H1 (cell line): ENCODE measurements at regions not wholly inside any gene's neighbourhood (a gene's known extent, or its start where the extent isn't known, plus 50 kb on each side); places are given as distances from the start of the nearest gene placed in this dataset.

ENCODE experiments used
- CTCF ChIA-PET: fragments of 300-600 bp; sonication (Branson Sonifier 250); formaldehyde crosslinking; loops from one replicate; lab custom pipeline; 2021; ENCODE audit not compliant: partially characterized antibody; lab: Charles Lee
- POLR2A ChIA-PET: fragments of 300-600 bp; sonication (Branson Sonifier 250); formaldehyde crosslinking; loops from one replicate; lab custom pipeline; 2021; ENCODE audit warnings: inconsistent platforms; ENCODE audit not compliant: partially characterized antibody; lab: Charles Lee
- DNase-seq, 2 experiments: peaks; one replicate each; pipeline versions ENCODE4 v3.0.0 to v3.0.0-alpha.2; 2010 to 2022; ENCODE audit warnings: low spot score in 2 of 2, low read depth in 1 of 2, mixed read lengths in 1 of 2
- FAIRE-seq: peaks from 2 replicates; lab custom pipeline; 2011; peaks lifted over from hg19 to GRCh38; lab: Jason Lieb, UNC
- H2AFZ ChIP-seq: 2 replicates; pipeline ENCODE4 v1.8.1; 2012; ENCODE audit warnings: low read length, inconsistent platforms
- H2AK5ac ChIP-seq: 2 replicates; pipeline ENCODE4 v1.6.1; 2013; ENCODE audit warnings: low read depth, low read length
- H2BK120ac ChIP-seq: replicated peaks from 2 replicates; pipeline ENCODE3; 2013; ENCODE audit warnings: low read depth, low read length, inconsistent platforms
- H2BK12ac ChIP-seq: 2 replicates; pipeline ENCODE4 v1.6.1; 2013; ENCODE audit warnings: low read depth, low read length
- H2BK15ac ChIP-seq: 2 replicates; pipeline ENCODE4 v1.6.1; 2013; ENCODE audit warnings: low read length
- H2BK20ac ChIP-seq: 2 replicates; pipeline ENCODE4 v1.6.1; 2013; ENCODE audit warnings: low read length
- H2BK5ac ChIP-seq: 2 replicates; pipeline ENCODE4 v1.6.1; 2013; ENCODE audit warnings: low read depth, low read length
- H3K14ac ChIP-seq: 2 replicates; pipeline ENCODE4 v1.6.1; 2013; ENCODE audit warnings: inconsistent platforms; ENCODE audit not compliant: insufficient read length
- H3K18ac ChIP-seq: 2 replicates; pipeline ENCODE4 v1.6.1; 2013; ENCODE audit warnings: low read length; ENCODE audit errors: extremely low read depth
- H3K23ac ChIP-seq: 2 replicates; pipeline ENCODE4 v1.6.1; 2013; ENCODE audit warnings: inconsistent platforms; ENCODE audit not compliant: insufficient read length
- H3K23me2 ChIP-seq: 2 replicates; pipeline ENCODE4 v1.6.1; 2013; ENCODE audit warnings: low read depth, low read length
- H3K27ac ChIP-seq: 2 replicates; pipeline ENCODE4 v1.6.1; 2011; ENCODE audit warnings: low read depth, low read length, inconsistent platforms
- H3K27me3 ChIP-seq, 4 experiments: replicated peaks in 1 of 4; 1 replicate in 1 of 4; 2 replicates in 3 of 4; pipeline versions ENCODE4 v1.6.1 to v1.8.1; 2011 to 2013; ENCODE audit warnings: low read length in 3 of 4, mild to moderate bottlenecking in 3 of 4, inconsistent platforms in 2 of 4, mixed read lengths in 2 of 4, moderate library complexity in 1 of 4; ENCODE audit not compliant: control insufficient read depth in 3 of 4, insufficient read depth in 3 of 4; ENCODE audit errors: extremely low read depth in 1 of 4
- H3K36me3 ChIP-seq, 4 experiments: 2 replicates each; pipeline versions ENCODE4 v1.6.1 to v1.8.1; 2011 to 2013; ENCODE audit warnings: mild to moderate bottlenecking in 4 of 4, low read length in 3 of 4, moderate library complexity in 2 of 4, control low read depth in 1 of 4, inconsistent platforms in 1 of 4; ENCODE audit not compliant: insufficient read depth in 4 of 4, control insufficient read depth in 2 of 4
- H3K4ac ChIP-seq: replicated peaks from 2 replicates; pipeline ENCODE3; 2013; ENCODE audit warnings: low read length, low read depth, mixed read lengths, inconsistent platforms; ENCODE audit not compliant: insufficient read length
- H3K4me1 ChIP-seq, 4 experiments: replicated peaks in 1 of 4; 1 replicate in 1 of 4; 2 replicates in 3 of 4; pipeline versions ENCODE4 v1.6.1 to v1.8.1; 2011 to 2013; ENCODE audit warnings: low read length in 3 of 4, inconsistent platforms in 2 of 4, mixed read lengths in 1 of 4; ENCODE audit not compliant: insufficient read depth in 4 of 4, control insufficient read depth in 3 of 4
- H3K4me2 ChIP-seq, 2 experiments: 2 replicates each; pipeline versions ENCODE4 v1.6.1 to v1.8.1; 2011 to 2013; ENCODE audit warnings: low read depth in 2 of 2, low read length in 2 of 2, control low read depth in 1 of 2, inconsistent platforms in 1 of 2, mild to moderate bottlenecking in 1 of 2; ENCODE audit not compliant: insufficient read depth in 1 of 2
- H3K4me3 ChIP-seq, 4 experiments: fragments of 200-600, 300-600 bp in 1 of 4; sonication (generic), shearing (Covaris generic), sonication (Bioruptor Twin) in 1 of 4; 2 replicates each; pipeline versions ENCODE4 v1.5.1 to v1.8.1; 2011 to 2016; ENCODE audit warnings: low read length in 4 of 4, low read depth in 3 of 4, control low read depth in 2 of 4, inconsistent platforms in 2 of 4, mild to moderate bottlenecking in 2 of 4, mixed read lengths in 1 of 4, moderate library complexity in 1 of 4; ENCODE audit not compliant: insufficient read depth in 2 of 4; ENCODE audit errors: extremely low read depth in 1 of 4
- H3K56ac ChIP-seq: replicated peaks from 2 replicates; pipeline ENCODE3; 2013; ENCODE audit warnings: low read depth, mild to moderate bottlenecking, mixed read lengths, low read length, inconsistent platforms; ENCODE audit not compliant: insufficient read length
- H3K79me1 ChIP-seq: 2 replicates; pipeline ENCODE4 v1.6.1; 2013; ENCODE audit warnings: low read depth, low read length, control low read depth
- H3K79me2 ChIP-seq, 2 experiments: 2 replicates each; pipeline versions ENCODE4 v1.6.1 to v1.8.1; 2012 to 2013; ENCODE audit warnings: low read length in 2 of 2, mild to moderate bottlenecking in 2 of 2, inconsistent platforms in 1 of 2; ENCODE audit not compliant: insufficient read depth in 2 of 2, control insufficient read depth in 1 of 2
- H3K9ac ChIP-seq, 4 experiments: replicated peaks in 1 of 4; 1 replicate in 1 of 4; 2 replicates in 3 of 4; pipeline versions ENCODE4 v1.6.1 to v1.8.1; 2011 to 2013; ENCODE audit warnings: low read depth in 3 of 4, low read length in 3 of 4, control low read depth in 2 of 4, mild to moderate bottlenecking in 2 of 4, moderate library complexity in 2 of 4, inconsistent platforms in 1 of 4; ENCODE audit errors: extremely low read depth in 1 of 4
- H3K9me3 ChIP-seq, 2 experiments: 2 replicates each; pipeline versions ENCODE4 v1.6.1 to v1.8.1; 2012 to 2013; ENCODE audit warnings: mild to moderate bottlenecking in 2 of 2, moderate library complexity in 2 of 2, control low read depth in 1 of 2, inconsistent platforms in 1 of 2, low read depth in 1 of 2, low read length in 1 of 2, mixed read lengths in 1 of 2; ENCODE audit not compliant: insufficient read depth in 2 of 2
- H4K20me1 ChIP-seq, 2 experiments: replicated peaks in 1 of 2; 2 replicates each; pipeline versions ENCODE3 to v1.8.1; 2011 to 2013; ENCODE audit warnings: inconsistent platforms in 2 of 2, low read length in 2 of 2, mild to moderate bottlenecking in 1 of 2; ENCODE audit not compliant: insufficient read depth in 2 of 2, control insufficient read depth in 1 of 2
- H4K5ac ChIP-seq: 2 replicates; pipeline ENCODE4 v1.6.1; 2013; ENCODE audit warnings: low read length, low read depth, mixed read lengths, inconsistent platforms; ENCODE audit not compliant: insufficient read length
- H4K8ac ChIP-seq: 2 replicates; pipeline ENCODE4 v1.8.0; 2013; ENCODE audit warnings: mild to moderate bottlenecking, moderate library complexity, low read length, inconsistent platforms; ENCODE audit not compliant: insufficient read depth; ENCODE audit errors: extremely low read depth
- H4K91ac ChIP-seq: replicated peaks from 2 replicates; pipeline ENCODE3; 2013; ENCODE audit warnings: low read length, mixed read lengths, inconsistent platforms; ENCODE audit not compliant: insufficient read length
- BACH1 ChIP-seq: IDR thresholded peaks from 2 replicates; pipeline ENCODE4 v1.6.1; 2012; ENCODE audit warnings: low read length, improper control_type of control experiment
- MAX ChIP-seq: IDR thresholded peaks from 2 replicates; pipeline ENCODE4 v1.6.1; 2012; ENCODE audit warnings: inconsistent platforms
- WGBS, 2 experiments: shearing (Covaris generic) in 1 of 2; methylation state at CpG; one replicate each; pipeline versions ENCODE4 v1.1.6 to v1.1.7; 2013 to 2015; ENCODE audit warnings: low lambda C conversion rate in 2 of 2, mixed read lengths in 2 of 2, inconsistent platforms in 1 of 2, low coverage in 1 of 2, missing lambda C conversion rate in 1 of 2; ENCODE audit not compliant: insufficient replicate concordance in 2 of 2, insufficient coverage in 1 of 2, insufficient read length in 1 of 2; ENCODE audit errors: extremely low coverage in 1 of 2, missing lambda C conversion rate in 1 of 2; 5-methylcytosine and 5-hydroxymethylcytosine counted together

DNA sequence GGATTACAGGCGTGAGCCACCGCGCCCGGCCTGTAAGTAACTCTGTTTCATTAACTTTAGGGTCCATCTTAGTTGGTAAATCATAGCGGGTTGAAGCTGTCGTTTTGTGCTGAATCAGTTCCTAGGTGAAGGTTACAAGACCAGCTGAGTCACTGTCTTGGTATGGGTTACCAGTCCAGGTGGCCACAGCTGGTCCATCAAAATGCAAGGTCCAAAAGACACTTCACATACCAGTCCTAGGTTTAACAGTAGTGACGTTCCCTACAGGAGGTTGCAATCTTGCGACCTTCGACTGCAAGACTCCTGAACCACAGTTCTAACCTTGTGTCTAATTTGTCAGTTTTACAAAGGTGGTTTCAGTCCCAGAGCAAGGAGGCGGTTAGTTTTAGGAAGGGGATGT is 160.1 kb upstream of the ATP10A start:
- Histone ChIP-seq H3K9me3 (no peaks in the 10 kb centered on the region), H3K27me3 (no peaks in the 10 kb centered on the region), H4K8ac (no peak overlapping the region), H3K4me2 (no peak overlapping the region), H4K5ac (no peak overlapping the region), H2AK5ac (no peak overlapping the region), H2BK12ac (no peak overlapping the region), H3K14ac (no peak overlapping the region), H3K9ac (no peak overlapping the region), H3K27ac (no peak overlapping the region), H4K91ac (no peak overlapping the region), H3K4me3 (no peak overlapping the region), H3K23me2 (no peaks in the 10 kb centered on the region), H3K79me2 (no peaks in the 10 kb centered on the region), H2BK20ac (no peak overlapping the region), H3K79me1 (no peaks in the 10 kb centered on the region), H2AFZ (no peak overlapping the region), H3K36me3 (no peaks in the 10 kb centered on the region), H3K23ac (no peak overlapping the region), H3K18ac (no peak overlapping the region), H3K56ac (no peak overlapping the region), H2BK15ac (no peak overlapping the region), H4K20me1 (no peaks in the 10 kb centered on the region), H3K4me1 (0 out of 7 replicates have a peak, but pooled peaks cover 0 to 2% (median 0%) of the 10 kb centered on the region in 4 experiments), H2BK5ac (no peak overlapping the region), H2BK120ac (no peak overlapping the region), H3K4ac (no peak overlapping the region)
- FAIRE-seq, result no peak
- ChIA-PET CTCF (no interaction called here), POLR2A (no interaction called here)
- DNase-seq, result no peak
- 90% methylated on average over 10 of the region's 10 CpGs; no CpG with 5 or more reads in 1 of the 2 experiments for WGBS, 2 experiments
- TF ChIP-seq MAX, result no peak
- TF ChIP-seq BACH1, result peak; percentile 12; the same call in 1 of the 2 replicates
